IPS-20b (cell line): ENCODE measurements at regions not wholly inside any gene's neighbourhood (a gene's known extent, or its start where the extent isn't known, plus 50 kb on each side); places are given as distances from the start of the nearest gene placed in this dataset.

Source experiments
- H3K27ac ChIP-seq: one replicate; pipeline ENCODE4 v1.5.1; 2013; ENCODE audit warnings: low read length
- H3K27me3 ChIP-seq: 2 replicates; pipeline ENCODE4 v1.6.1; 2013; ENCODE audit warnings: mild to moderate bottlenecking, low read length, inconsistent platforms; ENCODE audit not compliant: insufficient read depth
- H3K36me3 ChIP-seq: 2 replicates; pipeline ENCODE4 v1.6.1; 2013; ENCODE audit warnings: low read depth, mild to moderate bottlenecking, inconsistent platforms, low read length, moderate library complexity; ENCODE audit not compliant: insufficient read depth
- H3K4me1 ChIP-seq: 2 replicates; pipeline ENCODE4 v1.6.1; 2013; ENCODE audit warnings: mild to moderate bottlenecking, control low read depth, inconsistent platforms, low read length, moderate library complexity; ENCODE audit not compliant: insufficient read depth
- H3K4me3 ChIP-seq: 2 replicates; pipeline ENCODE4 v1.5.1; 2013; ENCODE audit warnings: mild to moderate bottlenecking, low read length, inconsistent platforms
- H3K9ac ChIP-seq: 2 replicates; pipeline ENCODE4 v1.6.1; 2013; ENCODE audit warnings: low read depth, mild to moderate bottlenecking, inconsistent platforms, low read length, moderate library complexity
- H3K9me3 ChIP-seq: 2 replicates; pipeline ENCODE4 v1.6.1; 2013; ENCODE audit warnings: mild to moderate bottlenecking, low read depth, low read length, inconsistent platforms; ENCODE audit not compliant: insufficient read depth

DNA sequence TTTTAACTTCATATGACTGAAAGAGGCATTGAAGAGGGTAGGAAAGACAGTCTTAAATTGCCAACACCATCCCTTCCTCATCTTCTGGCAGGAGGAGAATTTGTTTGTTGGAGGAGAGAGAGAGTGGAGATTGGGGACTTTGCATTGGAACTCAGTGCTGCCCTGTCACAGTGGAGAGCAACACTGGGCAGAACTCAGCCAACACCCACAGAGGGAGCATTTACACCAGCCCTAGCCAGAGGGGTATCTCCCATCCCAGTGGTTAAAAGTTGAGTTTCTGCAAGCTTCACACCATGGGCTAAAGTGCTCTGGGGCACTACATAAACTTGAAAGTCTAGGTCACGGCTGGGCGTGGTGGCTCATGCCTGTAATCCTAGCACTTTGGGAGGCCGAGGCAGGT lies 174.1 kb downstream of the ANKRD30B start:
- no peak overlapping the region for H3K27ac ChIP-seq
- no peaks in the 10 kb centered on the region for H3K4me1 ChIP-seq
- H3K4me3 ChIP-seq: no peak overlapping the region
- H3K9ac ChIP-seq: no peak overlapping the region
- H3K27me3 ChIP-seq: no peaks in the 10 kb centered on the region
- no peaks in the 10 kb centered on the region for H3K36me3 ChIP-seq
- peaks cover 83% of the 10 kb centered on the region for H3K9me3 ChIP-seq

DNA sequence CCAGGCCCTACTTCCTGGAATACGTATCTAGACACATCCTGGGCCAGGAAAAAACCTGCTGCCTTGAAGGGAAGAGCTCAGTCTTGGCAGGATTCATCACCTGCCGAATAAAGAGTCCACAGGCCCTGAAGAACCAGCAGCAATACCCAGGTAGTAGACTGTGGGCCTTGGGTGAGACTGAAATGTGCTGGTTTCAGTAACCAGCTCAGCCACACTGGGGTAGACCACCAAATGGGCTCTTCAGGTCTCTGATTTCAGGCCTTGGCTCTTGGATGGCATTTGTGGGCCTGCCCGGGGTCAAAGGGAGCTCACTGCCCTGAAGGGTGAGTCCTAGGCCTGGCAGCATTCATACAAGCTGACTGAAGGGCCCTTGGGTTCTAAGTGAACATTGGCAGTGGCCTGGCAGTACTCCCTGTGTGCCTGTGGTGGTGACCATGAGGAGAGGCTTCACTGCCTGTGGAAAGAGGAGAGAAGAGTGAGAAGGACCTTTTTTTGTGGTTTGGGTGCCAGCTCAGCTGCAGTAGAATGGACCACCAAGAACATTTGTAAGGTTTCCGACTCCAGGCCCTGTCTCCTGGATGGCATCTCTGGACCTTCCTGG lies 175.1 kb downstream of the ANKRD30B start:
- no peak overlapping the region for H3K9ac ChIP-seq
- no peaks in the 10 kb centered on the region for H3K36me3 ChIP-seq
- H3K27ac ChIP-seq: no peak overlapping the region
- H3K27me3 ChIP-seq: no peaks in the 10 kb centered on the region
- no peaks in the 10 kb centered on the region for H3K4me1 ChIP-seq
- H3K4me3 ChIP-seq: no peak overlapping the region
- peaks cover 80% of the 10 kb centered on the region for H3K9me3 ChIP-seq

DNA sequence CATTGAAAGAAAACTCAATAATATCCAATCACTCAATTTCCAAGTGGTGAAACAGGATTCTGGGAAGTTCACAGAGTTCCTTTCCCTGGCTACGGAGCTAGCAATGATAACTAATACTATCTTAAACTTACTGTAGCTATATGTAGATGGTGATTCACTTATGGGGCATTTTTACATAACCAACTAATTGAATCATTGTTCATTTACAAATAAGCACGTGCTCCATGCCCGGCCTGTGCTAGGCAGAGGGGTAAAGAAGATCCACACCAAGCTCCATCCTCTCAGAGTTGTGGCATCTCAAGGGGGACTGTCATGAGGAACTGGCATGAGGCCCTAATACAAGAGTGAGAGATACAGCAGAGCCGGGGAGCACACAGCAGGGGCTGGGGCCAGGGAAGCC lies 176.3 kb downstream of the ANKRD30B start:
- H3K27me3 ChIP-seq: no peaks in the 10 kb centered on the region
- peaks cover 80% of the 10 kb centered on the region for H3K9me3 ChIP-seq
- no peak overlapping the region for H3K4me3 ChIP-seq
- no peaks in the 10 kb centered on the region for H3K36me3 ChIP-seq
- H3K9ac ChIP-seq: no peak overlapping the region
- H3K27ac ChIP-seq: no peak overlapping the region
- H3K4me1 ChIP-seq: no peaks in the 10 kb centered on the region

DNA sequence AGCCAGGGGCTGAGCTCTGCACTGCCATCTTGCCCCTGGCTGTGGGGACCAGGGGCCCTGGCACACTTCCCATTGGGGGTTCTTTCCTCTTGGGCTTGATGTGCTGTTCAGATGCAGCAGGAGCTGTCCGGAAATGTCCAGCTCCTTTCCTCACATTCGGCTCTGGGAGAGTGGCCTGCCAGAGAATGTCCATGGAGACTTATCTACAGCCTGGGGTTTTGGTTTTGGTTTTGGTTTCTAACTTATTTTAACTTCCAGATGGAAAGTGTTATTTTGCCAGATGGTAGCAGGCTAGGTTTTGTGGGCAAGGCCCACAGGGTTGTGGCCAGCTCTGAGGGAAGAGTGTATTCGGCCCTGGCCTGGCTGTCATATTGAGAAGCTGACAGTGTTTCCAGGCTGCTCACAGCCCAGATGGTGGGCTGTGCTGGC lies 177.3 kb downstream of the ANKRD30B start:
- H3K36me3 ChIP-seq: no peaks in the 10 kb centered on the region
- peaks cover 81% of the 10 kb centered on the region for H3K9me3 ChIP-seq
- no peaks in the 10 kb centered on the region for H3K4me1 ChIP-seq
- no peak overlapping the region for H3K9ac ChIP-seq
- H3K4me3 ChIP-seq: no peak overlapping the region
- no peaks in the 10 kb centered on the region for H3K27me3 ChIP-seq
- H3K27ac ChIP-seq: no peak overlapping the region

DNA sequence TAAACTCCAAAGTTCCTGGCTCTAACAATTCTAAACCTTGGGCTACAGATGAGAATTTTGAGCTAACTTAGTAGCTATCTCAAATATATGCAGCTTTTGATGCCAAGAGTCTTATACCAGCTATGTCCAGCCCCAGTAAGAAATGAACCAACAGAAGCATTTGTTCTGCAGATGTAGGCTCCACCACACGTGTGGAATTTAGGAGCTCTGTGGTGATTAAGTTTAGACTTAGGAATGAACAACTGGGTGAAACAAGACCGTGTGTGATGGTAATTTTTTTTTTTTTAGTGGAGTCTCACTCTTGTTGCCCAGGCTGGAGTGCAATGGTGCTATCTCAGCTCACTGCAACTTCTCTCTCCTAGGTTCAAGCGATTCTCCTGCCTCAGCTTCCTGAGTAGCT lies 179.7 kb downstream of the ANKRD30B start:
- Histone ChIP-seq H3K27ac (no peak overlapping the region), H3K36me3 (no peaks in the 10 kb centered on the region), H3K4me1 (no peaks in the 10 kb centered on the region), H3K9ac (no peak overlapping the region), H3K27me3 (no peaks in the 10 kb centered on the region), H3K9me3 (peaks cover 72% of the 10 kb centered on the region), H3K4me3 (no peak overlapping the region)

DNA sequence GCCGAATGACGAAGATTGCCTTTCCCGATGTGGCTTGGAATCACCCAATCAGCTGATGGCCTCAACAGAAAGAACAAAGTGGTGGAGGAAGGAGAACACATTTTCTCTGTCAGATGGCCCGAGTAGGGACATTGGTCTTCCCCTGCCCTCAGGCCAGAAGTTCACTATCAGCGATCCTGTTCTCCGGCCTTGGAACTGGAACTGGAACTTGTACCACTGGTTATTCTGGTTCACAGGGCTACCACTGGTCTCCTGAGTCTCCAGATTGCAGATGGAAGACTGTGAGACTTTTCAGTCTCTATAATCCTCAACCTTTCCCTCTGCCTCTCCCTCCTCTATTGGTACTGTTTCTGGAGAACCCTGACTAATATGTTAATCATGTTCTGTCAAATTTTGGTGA lies 180.4 kb downstream of the ANKRD30B start:
- H3K9ac ChIP-seq: no peak overlapping the region
- peaks cover 72% of the 10 kb centered on the region for H3K9me3 ChIP-seq
- no peak overlapping the region for H3K4me3 ChIP-seq
- no peaks in the 10 kb centered on the region for H3K36me3 ChIP-seq
- H3K27me3 ChIP-seq: no peaks in the 10 kb centered on the region
- no peak overlapping the region for H3K27ac ChIP-seq
- H3K4me1 ChIP-seq: no peaks in the 10 kb centered on the region

DNA sequence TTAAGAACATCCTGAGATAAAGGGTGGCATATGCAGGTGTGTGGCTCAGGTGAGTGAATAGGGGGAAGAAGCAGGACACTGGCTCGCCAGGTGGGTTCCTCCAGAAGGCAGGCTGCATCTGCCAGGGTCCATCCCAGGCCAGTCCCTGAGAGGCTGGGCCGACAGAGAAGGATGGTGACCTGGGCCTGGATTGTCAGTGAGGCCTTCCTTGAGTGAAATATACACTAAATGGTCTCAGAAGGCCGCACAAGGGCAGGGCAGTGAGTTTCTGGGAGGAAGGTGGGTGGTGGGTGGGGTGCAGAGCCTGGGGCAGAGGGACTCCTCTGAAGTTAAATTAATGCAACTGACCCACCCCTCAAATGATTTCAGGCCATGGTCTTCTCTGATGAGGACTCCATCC lies 182.1 kb downstream of the ANKRD30B start:
- Histone ChIP-seq H3K4me1 (no peaks in the 10 kb centered on the region), H3K9me3 (peaks cover 72% of the 10 kb centered on the region), H3K27ac (no peak overlapping the region), H3K9ac (no peak overlapping the region), H3K4me3 (no peak overlapping the region), H3K27me3 (no peaks in the 10 kb centered on the region), H3K36me3 (no peaks in the 10 kb centered on the region)

DNA sequence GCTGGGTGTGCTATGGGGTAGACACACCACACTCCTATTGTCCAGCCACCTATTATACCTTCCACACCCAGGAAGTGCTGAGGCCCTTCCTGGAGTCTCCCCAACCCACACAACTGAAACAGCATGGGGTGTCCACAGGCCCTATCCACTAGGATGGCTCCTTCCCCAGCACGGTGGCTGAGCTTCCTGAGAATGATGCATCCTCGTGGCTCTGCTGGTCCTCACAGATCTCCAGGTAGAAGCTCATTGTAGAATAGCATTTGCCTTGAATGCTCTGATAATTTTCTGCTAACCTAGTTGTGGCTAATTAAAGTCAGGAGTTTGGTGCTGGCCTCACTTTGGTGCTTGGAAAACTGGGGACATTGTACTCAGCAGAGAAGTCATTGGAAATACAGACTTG lies 182.6 kb downstream of the ANKRD30B start:
- Histone ChIP-seq H3K27me3 (no peaks in the 10 kb centered on the region), H3K9ac (no peak overlapping the region), H3K9me3 (peaks cover 73% of the 10 kb centered on the region), H3K36me3 (no peaks in the 10 kb centered on the region), H3K4me1 (no peaks in the 10 kb centered on the region), H3K4me3 (no peak overlapping the region), H3K27ac (no peak overlapping the region)

DNA sequence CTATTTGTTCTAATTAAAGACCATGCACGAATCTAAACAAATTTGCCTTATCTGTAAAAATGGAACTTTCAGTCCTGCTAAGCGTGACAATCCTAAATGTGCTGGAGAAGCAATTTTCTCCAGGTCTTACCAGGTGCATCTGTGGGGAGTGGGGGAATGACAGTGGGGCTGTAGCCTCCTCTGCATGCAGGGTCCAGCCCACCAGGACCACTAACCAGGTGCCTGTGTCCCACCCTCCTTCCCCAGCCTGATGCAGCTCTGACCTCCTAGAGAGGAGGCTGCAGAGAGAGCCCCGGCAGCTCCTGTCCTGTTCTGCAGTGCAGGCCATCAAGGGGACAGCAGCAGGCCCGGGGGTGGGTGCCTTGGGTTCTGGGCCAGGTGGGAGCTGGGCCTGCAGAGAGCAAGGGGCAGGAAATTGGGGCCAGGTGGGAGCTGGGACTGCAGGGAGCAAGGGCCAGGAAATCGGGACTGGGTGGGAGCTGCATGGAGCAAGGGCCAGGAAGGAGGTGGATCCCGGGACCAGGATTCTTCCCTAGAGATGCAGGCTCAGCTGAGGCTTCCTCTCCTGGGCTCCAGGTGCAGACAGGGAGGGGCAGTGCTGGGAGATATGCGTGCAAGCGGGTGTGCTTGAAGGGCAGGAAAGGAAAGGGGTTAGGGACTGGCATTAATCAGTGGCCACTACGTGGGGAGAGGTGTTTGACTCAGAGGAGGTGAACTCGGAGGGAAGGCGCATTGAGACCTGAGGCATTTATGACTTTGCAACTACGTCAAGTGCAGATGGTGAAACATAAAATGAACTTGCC lies 185.3 kb downstream of the ANKRD30B start:
- H3K4me1 ChIP-seq: no peaks in the 10 kb centered on the region
- H3K4me3 ChIP-seq: no peak overlapping the region
- H3K9ac ChIP-seq: no peak overlapping the region
- no peaks in the 10 kb centered on the region for H3K36me3 ChIP-seq
- no peaks in the 10 kb centered on the region for H3K27me3 ChIP-seq
- H3K27ac ChIP-seq: no peak overlapping the region
- H3K9me3 ChIP-seq: peaks cover 67% of the 10 kb centered on the region

DNA sequence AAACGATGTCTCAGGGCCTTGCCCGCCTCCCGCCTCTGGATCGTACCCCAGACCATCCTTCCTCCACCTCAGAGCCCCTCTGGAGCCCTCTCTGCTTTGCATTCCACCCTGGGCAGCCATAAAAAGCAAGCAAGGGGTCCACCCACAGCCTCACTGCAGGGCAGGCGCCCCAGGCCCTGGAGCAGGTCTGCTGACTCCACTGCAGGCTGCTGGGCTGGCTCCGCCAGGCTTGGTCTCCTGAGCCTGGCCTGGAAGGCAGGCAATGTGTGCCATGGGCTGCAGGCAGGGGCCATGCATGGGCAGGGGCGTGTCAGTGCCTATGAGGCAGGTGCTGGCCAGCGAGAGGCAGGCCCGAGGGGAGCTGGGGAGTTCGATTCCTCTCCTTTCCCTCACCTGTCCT lies 186.0 kb downstream of the ANKRD30B start:
- Histone ChIP-seq H3K4me1 (no peaks in the 10 kb centered on the region), H3K4me3 (no peak overlapping the region), H3K36me3 (no peaks in the 10 kb centered on the region), H3K9ac (no peak overlapping the region), H3K27ac (no peak overlapping the region), H3K27me3 (no peaks in the 10 kb centered on the region), H3K9me3 (peaks cover 60% of the 10 kb centered on the region)

DNA sequence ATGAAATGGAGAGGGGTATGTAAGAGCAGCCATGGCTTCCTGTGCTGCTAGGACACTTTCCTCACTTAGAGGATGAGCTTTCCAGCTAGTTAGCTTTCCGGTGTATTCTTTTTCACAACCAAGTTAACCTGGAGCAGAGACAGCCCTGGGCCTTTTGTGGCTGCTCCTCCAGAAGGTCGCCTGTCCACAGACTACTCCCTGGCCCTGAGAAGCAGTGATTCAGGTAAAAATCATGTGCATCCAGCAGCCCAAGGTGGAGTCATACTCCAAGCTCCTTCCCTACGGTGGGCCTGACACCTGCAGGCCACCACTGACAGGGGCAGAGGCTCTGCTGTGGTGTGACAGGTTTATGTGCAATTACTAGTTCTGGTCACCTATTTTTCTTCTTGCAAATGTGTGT lies 187.2 kb downstream of the ANKRD30B start:
- Histone ChIP-seq H3K27ac (no peak overlapping the region), H3K4me3 (no peak overlapping the region), H3K9me3 (peaks cover 47% of the 10 kb centered on the region), H3K9ac (no peak overlapping the region), H3K4me1 (no peaks in the 10 kb centered on the region), H3K36me3 (no peaks in the 10 kb centered on the region), H3K27me3 (no peaks in the 10 kb centered on the region)

DNA sequence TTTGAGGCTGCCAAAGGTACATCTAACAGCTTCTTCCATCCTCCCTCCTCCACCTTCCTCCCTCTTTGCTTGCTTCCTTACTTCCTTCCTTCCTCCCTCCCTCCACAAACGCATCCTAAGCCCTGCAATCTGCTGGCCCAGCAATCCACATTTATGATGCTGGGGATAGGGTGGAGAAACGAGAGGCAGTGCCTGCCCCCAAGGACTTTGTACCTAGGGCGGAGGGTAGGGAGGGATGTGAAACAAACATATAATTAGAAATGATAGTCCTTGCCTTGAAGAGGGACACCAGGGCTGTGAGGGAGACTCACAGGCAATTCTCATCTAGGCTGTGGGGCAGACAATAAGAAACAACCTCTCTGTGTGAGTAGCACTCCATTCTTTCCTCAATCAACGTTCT lies 188.3 kb downstream of the ANKRD30B start:
- H3K27me3 ChIP-seq: no peaks in the 10 kb centered on the region
- no peak overlapping the region for H3K9ac ChIP-seq
- H3K36me3 ChIP-seq: no peaks in the 10 kb centered on the region
- no peaks in the 10 kb centered on the region for H3K4me1 ChIP-seq
- no peak overlapping the region for H3K4me3 ChIP-seq
- H3K27ac ChIP-seq: no peak overlapping the region
- peaks cover 38% of the 10 kb centered on the region for H3K9me3 ChIP-seq
